Activated CD4-positive, alpha-beta T cell treated with anti-CD3 and anti-CD28 coated beads, Interleukin-10, Interleukin-2, amounts not matched to agents 100 ng/mL and 50 ng/mL, durations not matched to agents 16 hours and 8 hours (primary cell): ENCODE measurements at regions not wholly inside any gene's neighbourhood (a gene's known extent, or its start where the extent isn't known, plus 50 kb on each side); places are given as distances from the start of the nearest gene placed in this dataset.
"Not testable (repeated sequence)": the region's sequence is repeated elsewhere in the genome, so short reads cannot be mapped to it uniquely, and the experiment has no call there.

Source experiments
- DNase-seq: peaks from one replicate; pipeline ENCODE4 v3.0.0-alpha.2; 2020

GRCh38 chr11:121936781-121937447 lies 179.1 kb downstream of the BLID start:
- DNase-seq, result no peak

GRCh38 chr11:121936370-121936769 lies 179.6 kb downstream of the BLID start:
- no peak for DNase-seq

- no peak for DNase-seq
These were observed 182.3 kb downstream of the BLID start for GRCh38 chr11:121933694-121934093.

GRCh38 chr11:121933294-121933693 lies 182.7 kb downstream of the BLID start:
- DNase-seq, result no peak

- DNase-seq, result no peak
These were observed 183.3 kb downstream of the BLID start for GRCh38 chr11:121932646-121933185.

GRCh38 chr11:121931748-121932352 lies 184.2 kb downstream of the BLID start:
- DNase-seq, result no peak

GRCh38 chr11:121931121-121931520 lies 184.9 kb downstream of the BLID start:
- DNase-seq, result no peak

GRCh38 chr11:121930004-121930965 lies 185.7 kb downstream of the BLID start:
- no peak for DNase-seq

GRCh38 chr11:121929581-121929980 lies 186.4 kb downstream of the BLID start:
- no peak for DNase-seq

- DNase-seq, result no peak
These were observed 187.1 kb downstream of the BLID start for GRCh38 chr11:121928597-121929580.

GRCh38 chr11:121927789-121928188 lies 188.2 kb downstream of the BLID start:
- no peak for DNase-seq

- DNase-seq, result no peak
These were observed 188.8 kb downstream of the BLID start for GRCh38 chr11:121927097-121927785.

- no peak for DNase-seq
These were observed 191.8 kb downstream of the BLID start for GRCh38 chr11:121924191-121924590.

GRCh38 chr11:121917482-121917881 lies 198.5 kb downstream of the BLID start:
- DNase-seq, result no peak

GRCh38 chr11:121914508-121915059 lies 201.4 kb downstream of the BLID start:
- no peak for DNase-seq

GRCh38 chr11:121909596-121909995 lies 206.4 kb downstream of the BLID start:
- DNase-seq, result no peak

- DNase-seq, result no peak
These were observed 208.6 kb downstream of the BLID start for GRCh38 chr11:121907379-121907778.

GRCh38 chr11:121904148-121904547 lies 211.9 kb downstream of the BLID start:
- DNase-seq, result no peak

GRCh38 chr11:121901886-121902285 lies 214.1 kb downstream of the BLID start:
- DNase-seq, result no peak

GRCh38 chr11:121901417-121901816 lies 214.6 kb downstream of the BLID start:
- not testable (repeated sequence) for DNase-seq

GRCh38 chr11:121899520-121899919 lies 216.5 kb downstream of the BLID start:
- no peak for DNase-seq
